Activated T-cell treated with anti-CD3 and anti-CD28 coated beads for 48 hours (primary cell): ENCODE measurements at regions not wholly inside any gene's neighbourhood (a gene's known extent, or its start where the extent isn't known, plus 50 kb on each side); places are given as distances from the start of the nearest gene placed in this dataset.

Experiments
- DNase-seq: peaks from one replicate; pipeline ENCODE4 v3.0.0-alpha.2; 2020; ENCODE audit warnings: low read depth

- DNase-seq, result no peak
Observed at GRCh38 chr17:69719474-69720048, 305.1 kb downstream of the MAP2K6 start.

DNA sequence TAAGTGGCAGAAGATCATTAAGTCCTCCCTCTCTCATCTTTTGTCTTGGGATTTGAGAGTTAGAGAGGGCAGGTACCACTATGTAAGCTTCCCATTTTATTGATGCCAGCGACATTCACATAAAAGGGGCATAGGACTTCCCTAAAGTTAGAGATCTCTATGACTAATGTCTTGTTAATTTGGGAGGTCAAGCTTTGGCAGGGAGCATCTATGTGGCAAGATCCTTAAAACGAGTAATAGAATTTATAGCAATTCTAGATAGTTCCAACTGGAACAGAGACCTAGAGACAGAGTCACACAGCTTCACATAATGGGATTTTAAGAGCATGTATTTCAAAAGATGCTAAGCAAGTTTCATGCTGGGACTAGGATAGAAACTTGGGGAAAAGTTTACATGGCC lies 308.0 kb downstream of the MAP2K6 start:
- DNase-seq, result no peak

- DNase-seq, result no peak
Observed at GRCh38 chr17:69723316-69723715, 308.8 kb downstream of the MAP2K6 start.

- no peak for DNase-seq
Observed at GRCh38 chr17:69723741-69724140, 309.2 kb downstream of the MAP2K6 start.

DNA sequence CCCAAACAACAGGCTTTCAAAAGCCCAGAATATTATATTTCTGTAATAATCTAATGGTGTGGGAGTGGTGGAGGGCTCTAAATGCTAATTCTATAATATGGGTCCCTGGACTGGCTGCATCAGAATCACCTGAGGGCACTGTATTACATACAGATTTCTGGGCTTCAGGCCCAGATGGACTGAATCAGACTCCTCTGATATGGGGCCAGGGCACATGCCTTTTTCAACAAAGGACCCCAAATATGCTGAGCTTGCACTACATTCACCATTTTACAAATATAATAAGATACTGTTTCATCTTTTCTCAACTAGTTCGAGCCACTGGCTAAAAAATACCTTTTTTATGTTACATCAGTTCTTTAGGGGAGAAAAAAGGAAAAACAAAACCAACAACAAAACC lies 309.7 kb downstream of the MAP2K6 start:
- no peak for DNase-seq

- no peak for DNase-seq
Observed at GRCh38 chr17:69725146-69725545, 310.6 kb downstream of the MAP2K6 start.

DNA sequence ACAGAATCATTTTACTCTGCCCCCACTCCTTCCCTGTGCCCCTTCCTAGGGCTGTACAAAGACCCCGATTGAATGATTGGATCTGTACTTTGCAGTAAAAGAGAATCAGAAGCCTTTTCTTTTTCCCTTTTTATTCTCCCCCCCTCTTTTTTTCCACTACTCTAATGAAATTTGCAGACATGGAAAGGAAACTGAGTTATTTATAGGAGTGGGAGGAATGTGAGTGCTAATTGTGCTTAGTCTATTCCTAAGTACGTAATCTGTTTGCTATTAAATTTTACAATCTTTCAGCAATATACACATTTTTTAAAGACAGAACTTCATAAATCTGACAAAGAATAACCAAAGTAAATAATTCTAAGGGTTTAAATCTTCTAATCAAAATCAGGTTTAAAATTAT lies 314.3 kb downstream of the MAP2K6 start:
- no peak for DNase-seq

DNA sequence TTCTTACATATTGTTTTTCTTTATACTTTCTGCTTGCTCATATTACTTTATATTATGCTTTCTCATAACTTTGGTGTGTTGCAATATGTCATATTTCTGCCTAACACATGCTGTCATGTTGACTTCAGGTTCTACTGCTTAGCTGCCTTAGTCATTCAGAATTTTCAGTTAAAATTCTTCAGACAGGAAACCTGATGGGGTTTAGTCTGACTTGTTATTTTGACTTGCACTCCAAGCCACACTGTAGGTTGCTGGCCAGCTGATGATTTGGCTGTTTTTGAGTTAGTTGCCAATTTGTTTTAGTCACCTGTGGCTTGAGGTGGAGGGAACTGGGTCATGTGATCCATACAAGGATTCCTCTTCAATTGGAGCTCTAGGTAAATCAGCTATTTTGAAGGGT lies 315.4 kb downstream of the MAP2K6 start:
- DNase-seq, result no peak

GRCh38 chr17:69732272-69732918 lies 317.9 kb downstream of the MAP2K6 start:
- no peak for DNase-seq

DNA sequence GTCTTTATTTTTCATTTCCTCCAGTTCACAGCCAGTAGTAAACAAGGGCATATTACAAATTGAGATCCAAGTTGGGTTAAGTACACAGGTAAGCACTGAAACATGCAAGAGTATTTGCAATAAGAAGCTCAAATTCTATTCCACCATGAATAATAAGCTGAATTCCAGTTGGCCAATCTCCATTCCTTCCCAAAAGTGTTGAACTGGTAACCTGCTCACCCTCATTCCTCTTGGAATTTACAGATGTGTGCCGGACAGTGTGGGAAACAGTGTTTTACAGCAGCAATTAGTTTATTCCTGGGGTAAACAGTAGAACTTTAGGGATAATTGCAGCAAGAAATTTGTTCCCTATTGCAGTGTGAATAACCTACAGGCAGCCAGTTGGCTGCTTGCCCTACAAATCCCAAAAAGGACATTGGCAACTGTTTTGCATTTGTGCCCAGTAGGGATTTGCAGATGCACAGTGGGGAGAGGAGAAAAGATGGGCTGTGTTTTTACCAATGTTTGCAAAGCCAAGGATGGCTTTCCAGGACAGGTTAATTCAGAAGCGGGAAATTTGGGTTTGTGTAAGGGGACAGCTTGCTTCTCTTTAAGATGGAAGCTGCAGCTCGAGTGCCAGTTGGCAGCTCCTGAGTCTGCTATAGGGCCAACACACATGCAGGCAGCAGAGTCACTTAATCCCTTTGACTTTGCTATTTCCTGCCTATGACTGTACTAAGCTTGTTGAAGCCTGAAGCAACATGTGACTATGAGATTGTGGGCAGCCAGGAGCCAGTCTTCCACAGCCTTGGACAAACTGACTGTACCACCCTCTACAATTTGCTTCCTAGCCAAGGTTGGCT lies 318.9 kb downstream of the MAP2K6 start:
- DNase-seq, result no peak

GRCh38 chr17:69734656-69735055 lies 320.2 kb downstream of the MAP2K6 start:
- no peak for DNase-seq

DNA sequence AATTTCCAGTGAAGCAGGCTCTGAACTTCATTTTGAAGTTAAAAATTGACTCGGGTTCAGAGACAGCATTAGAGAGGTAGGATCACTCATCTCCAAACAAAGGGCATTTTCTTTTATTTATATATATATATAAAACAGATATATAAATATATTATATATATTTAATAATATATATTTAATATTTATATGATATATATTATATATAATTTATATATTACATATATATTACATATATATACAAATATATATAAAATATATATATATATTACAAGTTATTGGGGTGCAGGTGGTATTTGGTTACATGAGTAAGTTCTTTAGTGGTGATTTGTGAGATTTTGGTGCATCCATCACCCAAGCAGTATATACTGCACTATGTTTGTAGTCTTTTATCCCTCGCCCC lies 320.8 kb downstream of the MAP2K6 start:
- no peak for DNase-seq

DNA sequence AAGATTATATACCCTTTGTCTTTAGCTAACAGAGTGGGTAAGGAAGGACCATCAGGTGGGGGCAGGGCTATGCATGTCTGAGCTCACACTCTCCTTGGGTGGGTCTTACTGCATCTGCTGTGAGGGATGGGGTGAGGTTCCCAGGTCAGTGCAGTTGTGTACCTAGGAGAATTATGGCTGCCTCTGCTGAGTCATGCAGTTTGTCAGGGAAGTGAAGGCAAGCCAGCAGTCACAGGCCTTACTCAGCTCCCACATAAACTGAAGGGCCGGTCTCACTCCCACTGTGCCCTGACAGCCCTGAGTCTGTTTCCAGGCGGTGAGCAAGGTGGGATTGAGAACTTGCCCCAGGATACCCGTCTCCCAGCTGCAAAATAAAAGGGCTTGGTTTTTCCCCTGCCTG lies 328.6 kb downstream of the MAP2K6 start:
- no peak for DNase-seq

DNA sequence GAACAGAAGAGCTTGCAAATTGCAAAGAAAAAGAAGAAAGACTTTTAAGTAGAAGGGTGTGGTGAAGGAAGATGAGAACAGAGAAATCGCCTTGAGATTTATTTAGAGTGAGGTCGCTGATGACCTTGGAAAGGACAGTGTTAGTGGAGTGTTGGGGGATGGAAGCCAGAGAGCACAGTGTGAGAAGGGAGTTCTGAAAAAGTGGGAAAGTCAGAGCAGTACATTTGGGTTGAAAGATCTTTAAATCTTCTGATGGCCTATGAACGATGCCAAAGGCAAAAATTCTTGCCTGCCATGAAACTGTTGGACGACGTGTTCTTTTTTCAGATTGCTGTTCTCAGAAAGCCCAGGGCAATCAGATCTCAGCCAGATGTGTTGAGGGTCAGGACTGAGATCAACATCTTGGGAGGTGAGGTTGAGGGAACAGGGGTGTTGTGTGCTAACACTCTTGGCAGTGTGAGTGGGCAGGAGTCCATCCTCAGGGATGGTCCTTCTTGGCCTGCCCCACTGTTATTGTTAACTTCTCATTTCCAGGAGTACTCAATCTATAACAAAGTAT lies 330.1 kb downstream of the MAP2K6 start:
- DNase-seq, result no peak

- DNase-seq, result no peak
Observed at GRCh38 chr17:69749911-69750310, 325.1 kb upstream of the KCNJ16 start.

DNA sequence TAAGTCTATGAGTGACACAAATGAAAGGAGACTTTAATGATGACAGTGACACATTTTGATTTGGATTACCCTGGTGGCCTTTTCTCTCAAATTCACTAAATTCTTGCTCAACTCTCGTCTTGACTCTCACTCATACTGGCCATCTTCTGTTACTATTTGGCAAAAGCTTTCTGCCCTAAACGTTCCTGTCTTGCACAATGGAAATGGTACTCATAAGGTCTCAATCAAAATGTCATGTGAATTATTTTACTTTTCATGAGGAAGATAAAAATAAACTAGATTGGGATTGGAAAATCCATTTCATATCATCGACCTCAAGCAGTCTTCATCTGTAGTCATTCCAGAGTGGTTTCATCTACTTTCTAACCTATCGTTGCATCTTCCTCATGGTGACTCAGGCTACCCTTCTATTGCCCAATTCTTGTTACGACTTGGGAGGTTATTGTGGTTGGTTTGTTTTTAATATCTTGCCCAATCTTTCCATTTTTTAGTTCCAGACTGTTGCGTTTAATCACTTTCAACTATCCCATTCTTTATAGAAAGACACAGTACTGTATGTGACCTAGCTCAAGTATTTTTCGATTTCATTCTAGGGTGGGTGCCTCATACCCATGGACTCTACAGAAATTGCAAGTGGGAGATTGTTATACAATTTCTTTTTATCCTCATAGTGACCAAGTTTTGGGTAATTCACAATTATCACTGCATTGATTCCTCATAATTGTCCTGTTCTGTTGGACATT lies 317.2 kb upstream of the KCNJ16 start:
- no peak for DNase-seq

DNA sequence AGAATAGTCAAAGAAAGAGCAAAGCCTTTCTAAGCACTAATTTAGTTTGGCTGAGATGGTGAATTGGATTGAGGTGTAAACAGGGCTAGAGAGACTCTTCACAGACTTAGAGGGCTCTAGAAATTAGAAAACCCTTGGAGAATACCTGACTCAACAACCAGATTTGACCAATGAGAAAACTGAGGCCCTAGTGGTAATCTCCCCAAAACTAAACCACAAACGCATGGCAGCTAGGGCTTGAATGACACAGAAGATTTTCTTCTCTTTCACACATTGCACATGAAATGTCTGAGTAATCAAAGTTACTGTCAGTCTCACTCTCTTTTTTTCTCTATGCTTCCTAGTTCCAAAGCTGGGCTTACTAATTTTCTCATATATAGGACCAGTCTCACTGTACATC lies 314.5 kb upstream of the KCNJ16 start:
- no peak for DNase-seq

DNA sequence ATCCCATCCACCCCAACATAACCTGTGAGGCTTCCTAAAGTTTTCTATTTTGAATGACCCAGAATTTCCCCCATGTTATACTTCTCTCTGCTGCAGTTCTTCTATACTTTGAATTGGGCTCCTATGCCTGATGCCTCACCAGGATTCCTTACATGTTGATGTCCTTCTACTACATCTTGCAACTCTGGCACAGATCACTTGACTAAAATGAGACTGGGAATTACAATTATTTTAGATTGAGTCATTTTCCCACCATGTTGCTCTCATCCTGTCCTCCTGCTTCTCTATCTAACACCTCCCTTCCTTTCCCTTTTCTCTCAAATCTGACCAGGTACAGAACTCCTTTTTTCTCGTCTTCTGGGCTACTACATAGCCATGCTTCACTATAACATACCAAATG lies 314.0 kb upstream of the KCNJ16 start:
- no peak for DNase-seq

DNA sequence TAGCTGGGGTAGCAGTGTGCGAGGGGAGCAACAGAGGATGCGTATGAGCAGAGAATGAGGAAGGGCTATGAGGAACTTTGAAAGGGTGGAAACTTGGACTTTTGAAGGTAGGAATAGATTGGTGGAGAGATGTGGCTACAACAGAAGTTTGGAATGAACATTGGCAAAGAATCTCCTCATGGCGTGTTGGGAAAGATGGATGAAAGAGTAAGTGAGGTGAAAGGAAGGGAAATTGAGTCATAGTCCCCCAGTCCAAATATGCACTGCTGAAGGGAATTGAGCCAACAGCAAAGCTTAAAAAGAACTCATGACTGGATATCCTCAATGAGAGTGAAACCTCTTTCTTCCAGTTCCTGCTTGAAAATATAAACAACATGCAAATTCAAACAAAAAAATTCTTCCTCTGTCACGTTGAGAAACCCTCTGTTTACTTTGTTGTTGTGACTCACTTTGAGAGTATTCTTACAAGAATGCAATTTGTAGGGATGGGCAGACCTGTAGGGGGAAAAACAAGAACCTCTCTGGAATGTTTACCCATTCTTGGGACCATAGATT lies 313.2 kb upstream of the KCNJ16 start:
- DNase-seq, result no peak

DNA sequence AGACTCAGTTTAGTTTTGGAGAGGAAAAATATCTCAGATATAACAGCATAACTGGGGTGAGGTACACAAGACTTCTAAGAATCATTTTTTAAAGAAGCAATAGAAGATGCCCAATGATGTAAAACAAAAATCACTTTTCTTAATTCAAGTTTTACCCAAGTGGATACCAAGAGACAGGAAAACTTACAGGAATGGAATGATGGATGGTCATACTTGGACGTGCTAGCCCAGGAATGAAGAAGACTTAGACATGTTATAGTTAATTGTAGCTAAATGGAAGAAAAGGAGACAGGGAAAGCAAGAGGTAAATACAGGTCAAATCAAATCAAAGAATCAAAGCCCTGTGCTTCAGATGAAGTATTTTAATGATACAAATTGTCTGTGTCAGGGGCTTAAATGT lies 312.7 kb upstream of the KCNJ16 start:
- DNase-seq, result no peak

GRCh38 chr17:69762766-69763165 lies 312.3 kb upstream of the KCNJ16 start:
- DNase-seq, result no peak

DNA sequence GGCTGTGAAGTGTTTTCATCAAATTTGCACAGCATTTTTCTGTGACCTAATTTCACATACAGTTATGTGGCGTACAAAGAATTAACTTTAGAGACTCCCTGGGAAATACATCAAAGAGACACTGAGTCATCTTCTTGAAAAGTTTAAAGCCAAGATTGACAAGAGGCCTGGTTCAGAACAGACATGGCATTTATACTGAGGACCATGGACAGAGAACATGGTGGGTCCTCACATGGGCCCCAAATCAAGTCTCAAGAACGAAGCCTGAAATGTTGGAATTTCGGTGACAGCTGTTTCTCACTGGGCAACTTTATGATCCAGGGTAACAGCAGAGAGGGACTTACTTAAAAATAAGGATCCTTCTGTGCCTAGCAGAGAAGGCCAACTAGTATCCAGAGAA lies 311.5 kb upstream of the KCNJ16 start:
- no peak for DNase-seq
